ENCODE measurements at regions not wholly inside any gene's neighbourhood (a gene's known extent, or its start where the extent isn't known, plus 50 kb on each side); places are given as distances from the start of the nearest gene placed in this dataset.

DNA sequence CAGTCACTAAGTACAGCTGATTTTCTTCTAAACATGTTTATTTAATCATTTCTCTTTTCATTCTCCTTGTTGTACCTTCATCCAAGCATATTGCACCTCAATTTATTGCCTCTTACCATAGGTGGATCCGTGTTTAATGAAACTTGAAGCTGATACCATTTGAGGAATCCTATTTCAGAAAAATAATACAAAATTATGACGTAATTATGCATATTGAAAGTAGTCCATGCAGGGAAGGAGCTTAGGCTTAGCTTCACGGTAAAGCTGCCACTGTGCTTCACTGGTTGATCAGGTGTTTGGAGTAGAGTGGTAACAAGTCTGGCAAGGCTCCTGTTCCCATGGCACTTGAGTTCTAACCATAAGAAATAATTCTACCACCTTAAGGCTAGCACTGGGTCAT lies 61.0 kb upstream of the CLEC14A start:
- ChIA-PET CTCF (no interaction called here), POLR2A (no interaction called here)
- no peaks in the 10 kb centered on the region for H3K4me1 Mint-ChIP-seq (ENCODE audit: low read depth)
- no peaks in the 10 kb centered on the region for H3K9me3 Mint-ChIP-seq
- intact Hi-C loops (cut with micrococcal nuclease) = no loop called here
- no peak for DNase-seq
- no peak overlapping the region for H3K4me3 Mint-ChIP-seq
- no peak overlapping the region for H3K27ac Mint-ChIP-seq
- peaks cover 9% of the 10 kb centered on the region for H3K27me3 Mint-ChIP-seq
- no peaks in the 10 kb centered on the region for H3K36me3 Mint-ChIP-seq

DNA sequence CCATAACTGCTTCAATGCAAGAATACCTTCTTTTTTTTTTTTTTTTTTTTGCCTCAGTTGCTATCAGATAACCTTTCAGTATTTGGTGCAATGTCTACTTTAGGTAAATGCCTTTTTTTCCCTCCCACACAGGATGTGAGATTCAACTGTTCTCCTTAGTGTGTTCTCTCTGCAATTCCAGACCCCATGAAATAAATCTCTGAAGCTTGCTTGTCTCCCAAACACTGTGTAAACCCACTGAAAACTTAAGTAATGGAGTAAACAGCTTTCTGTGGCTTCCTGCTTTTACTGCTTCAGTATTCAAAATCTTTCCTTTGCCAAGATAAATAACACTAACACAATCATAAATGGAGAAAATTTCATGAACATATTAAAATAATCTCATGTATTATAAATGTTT lies 55.8 kb upstream of the CLEC14A start:
- DNase-seq = no peak
- peaks cover 5% of the 10 kb centered on the region for H3K27me3 Mint-ChIP-seq
- no peaks in the 10 kb centered on the region for H3K4me1 Mint-ChIP-seq (ENCODE audit: low read depth)
- CTCF ChIA-PET = no interaction called here
- intact Hi-C loops (cut with micrococcal nuclease) = no loop called here
- H3K36me3 Mint-ChIP-seq = no peaks in the 10 kb centered on the region
- no peaks in the 10 kb centered on the region for H3K9me3 Mint-ChIP-seq
- no peak overlapping the region for H3K27ac Mint-ChIP-seq
- POLR2A ChIA-PET = no interaction called here
- no peak overlapping the region for H3K4me3 Mint-ChIP-seq

DNA sequence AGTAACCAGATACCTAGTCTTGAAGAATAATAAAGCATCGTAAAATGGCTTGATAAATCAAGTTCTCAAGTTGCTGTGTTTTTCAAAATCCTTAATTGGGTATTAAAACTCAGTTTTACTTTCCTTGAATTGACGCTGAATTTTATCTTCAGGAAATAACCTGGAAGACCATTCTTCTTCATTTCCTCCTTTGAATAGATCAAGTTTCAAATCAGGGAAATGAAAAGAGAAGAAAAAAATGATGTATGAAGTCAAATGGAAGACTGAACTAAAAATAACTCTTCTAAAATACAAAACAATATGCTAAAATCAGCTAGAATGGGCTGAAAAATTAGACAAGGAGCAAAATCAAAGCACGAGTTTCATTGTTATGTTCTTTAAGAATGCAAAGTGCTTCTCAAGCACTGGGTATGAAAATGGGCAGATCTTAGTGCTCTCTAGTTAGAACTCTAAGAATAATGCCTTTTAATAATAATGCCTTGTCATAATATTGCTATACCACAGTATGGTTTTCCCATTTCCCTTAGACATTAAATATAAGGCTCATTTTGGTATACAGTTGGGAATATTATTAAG lies 54.6 kb upstream of the CLEC14A start:
- Mint-ChIP-seq H3K4me1 (ENCODE audit: low read depth) (no peaks in the 10 kb centered on the region), H3K36me3 (no peaks in the 10 kb centered on the region), H3K27me3 (peaks cover 5% of the 10 kb centered on the region), H3K4me3 (no peak overlapping the region), H3K27ac (no peak overlapping the region), H3K9me3 (no peaks in the 10 kb centered on the region)
- CTCF ChIA-PET = no interaction called here
- no peak for DNase-seq
- intact Hi-C loops (cut with micrococcal nuclease) = no loop called here
- POLR2A ChIA-PET = no interaction called here

DNA sequence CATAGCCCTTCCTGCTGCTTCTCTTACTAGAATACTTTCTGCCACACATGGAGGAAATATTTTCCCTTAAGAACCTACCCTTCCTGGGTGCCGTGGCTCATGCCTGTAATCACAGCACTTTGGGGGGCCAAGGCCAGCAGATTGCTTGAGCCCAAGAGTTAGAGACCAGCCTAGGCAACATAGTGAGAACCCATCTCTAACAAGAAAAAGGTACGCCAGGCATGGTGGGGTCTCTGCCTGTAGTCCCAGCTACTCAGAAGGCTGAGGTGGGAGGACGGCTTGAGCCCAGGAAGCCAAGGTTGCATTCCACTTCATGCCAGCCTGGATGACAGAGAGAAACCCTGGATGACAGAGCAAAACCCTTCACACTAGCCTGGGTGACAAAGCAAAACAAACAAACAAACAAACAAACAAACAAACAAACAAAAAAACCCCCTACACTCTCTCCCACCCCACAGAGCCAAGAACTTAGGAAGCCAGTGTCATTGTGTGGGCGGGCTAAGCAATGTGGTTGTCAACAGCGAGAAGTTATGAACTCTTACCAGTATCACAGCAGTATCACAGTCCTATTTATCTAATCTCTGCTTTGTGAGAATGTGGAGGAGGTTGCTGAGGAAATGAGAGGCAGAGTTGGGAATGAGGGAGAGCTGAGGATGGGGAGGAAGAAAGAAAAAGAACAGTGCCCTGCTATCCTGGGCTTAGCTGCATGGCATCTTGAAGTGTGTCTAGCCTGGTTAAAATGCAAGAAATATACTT lies 53.8 kb upstream of the CLEC14A start:
- DNase-seq = no peak
- CTCF ChIA-PET = no interaction called here
- Mint-ChIP-seq H3K27ac (no peak overlapping the region), H3K4me3 (no peak overlapping the region), H3K36me3 (no peaks in the 10 kb centered on the region), H3K4me1 (ENCODE audit: low read depth) (no peaks in the 10 kb centered on the region), H3K27me3 (peaks cover 5% of the 10 kb centered on the region), H3K9me3 (no peaks in the 10 kb centered on the region)
- intact Hi-C loops (cut with micrococcal nuclease) = no loop called here
- POLR2A ChIA-PET = no interaction called here

All from activated CD4-positive, alpha-beta memory T cell treated with anti-CD3 and anti-CD28 coated beads for 36 hours (primary cell).